ENCODE measurements at regions not wholly inside any gene's neighbourhood (a gene's known extent, or its start where the extent isn't known, plus 50 kb on each side); places are given as distances from the start of the nearest gene placed in this dataset.

GRCh38 chr14:101627915-101628262 is 66.6 kb downstream of the DIO3 start:
- CTCF ChIA-PET = interaction anchor here (0.7 to 2.1 kb wide), 3 partner anchors 918 to 1243 kb away, joined by 3 to 16 read pairs (median 5); no protein-coding TSS in a partner anchor
- Histone ChIP-seq H3K4me3 (replicated peaks in 1 of 3; ENCODE audit: insufficient read depth in 1 of 3, low read depth in 1 of 3, low read length in 3 of 3) (no peak overlapping the region), H3K27me3 (ENCODE audit: control insufficient read depth in 2 of 2, insufficient read depth in 2 of 2, low read length in 2 of 2) (no peaks in the 10 kb centered on the region), H3K79me2 (ENCODE audit: control insufficient read depth, insufficient read depth, low read length) (no peaks in the 10 kb centered on the region), H3K36me3 (ENCODE audit: control insufficient read depth in 2 of 2, extremely low read depth in 1 of 2, insufficient read depth in 2 of 2, low read length in 2 of 2) (no peaks in the 10 kb centered on the region), H3K9me3 (replicated peaks; ENCODE audit: control insufficient read depth, insufficient read depth, low read length) (no peaks in the 10 kb centered on the region), H3K9ac (replicated peaks; ENCODE audit: extremely low read depth, insufficient read depth, low read length) (no peak overlapping the region), H4K20me1 (replicated peaks; ENCODE audit: control insufficient read depth, extremely low read depth, insufficient read depth, low read length) (no peaks in the 10 kb centered on the region), H3K4me2 (ENCODE audit: insufficient read depth, low read length) (no peak overlapping the region), H3K4me1 (ENCODE audit: control insufficient read depth, extremely low read depth, insufficient read depth, low read length) (peaks cover 2% of the 10 kb centered on the region), H2AFZ (ENCODE audit: low read depth, low read length) (no peak overlapping the region), H3K27ac (ENCODE audit: insufficient read depth, low read depth, low read length) (no peak overlapping the region), H3K9me1 (replicated peaks; ENCODE audit: control insufficient read depth, extremely low read depth, insufficient read depth, low read length) (no peaks in the 10 kb centered on the region)
- intact Hi-C loops (cut with micrococcal nuclease) (loop anchor here (1.0 to 5.0 kb wide), 4 partner anchors 393 to 981 kb away; no protein-coding TSS in a partner anchor), dilution Hi-C loops (cut with MboI; ENCODE audit: extremely low pct_ligation_motif_present, low sequenced_read_pairs) (no loop called here)
- TF ChIP-seq MYC (IDR thresholded peaks at IDR 0.05; ENCODE audit: low read depth, low read length) (no peak), POLR2A (IDR thresholded peaks at IDR 0.05; ENCODE audit: low read depth, low read length) (no peak), FOS (IDR thresholded peaks at IDR 0.05; ENCODE audit: borderline replicate concordance, insufficient read depth, low read length) (no peak), GATA2 (IDR thresholded peaks at IDR 0.05; ENCODE audit: insufficient read depth, insufficient read length, low read depth, low read length) (no peak), MAX (IDR thresholded peaks at IDR 0.05; ENCODE audit: insufficient read depth, insufficient read length) (no peak), CTCF (IDR thresholded peaks at IDR 0.05; ENCODE audit: extremely low read depth in 1 of 2, insufficient read depth in 1 of 2, low read depth in 1 of 2, low read length in 2 of 2) (no peak), POLR2AphosphoS5 (IDR thresholded peaks at IDR 0.05; ENCODE audit: insufficient read depth, low read depth, low read length) (no peak), EZH2 (IDR thresholded peaks at IDR 0.05; ENCODE audit: borderline replicate concordance, low read depth, low read length, severe bottlenecking) (no peak), JUN (IDR thresholded peaks at IDR 0.05; ENCODE audit: borderline replicate concordance, insufficient read depth, insufficient read length, low read depth) (no peak)
- POLR2A ChIA-PET = no interaction called here
- DNase-seq (ENCODE audit: low read depth, low spot score) = no peak
- BruUV-seq (replicated peaks) = no TSS peak
- FAIRE-seq = no peak

All from endothelial cell of umbilical vein (primary cell).